GM21529 (cell line): ENCODE measurements at regions not wholly inside any gene's neighbourhood (a gene's known extent, or its start where the extent isn't known, plus 50 kb on each side); places are given as distances from the start of the nearest gene placed in this dataset.
"Not testable (repeated sequence)": the region's sequence is repeated elsewhere in the genome, so short reads cannot be mapped to it uniquely, and the experiment has no call there.

Experiments used
- ATAC-seq: cut with Tn5 transposase; IDR thresholded peaks from one replicate; pipeline ENCODE4 v1.9.1; 2021; ENCODE audit not compliant: unreplicated experiment

DNA sequence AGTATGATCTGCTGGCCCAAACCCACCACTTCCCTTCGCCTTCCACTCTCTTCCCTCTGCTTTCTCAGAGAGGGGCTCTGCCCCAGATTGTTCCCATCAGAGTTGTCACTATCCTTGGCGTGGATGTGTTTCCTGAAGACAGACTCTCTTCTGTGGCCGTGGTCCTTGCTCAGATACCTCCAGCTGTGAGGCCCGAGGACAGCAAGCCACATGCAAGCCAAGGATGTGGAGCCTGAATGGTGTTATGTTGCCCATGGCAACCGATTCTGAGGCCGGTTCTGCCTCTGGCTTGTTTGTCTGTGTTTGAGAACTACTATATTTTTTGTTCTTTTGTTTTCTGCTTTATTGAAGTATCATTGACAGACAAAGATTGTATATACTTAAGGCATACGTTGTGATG is 247.4 kb upstream of the PODXL start:
- no peak for ATAC-seq

DNA sequence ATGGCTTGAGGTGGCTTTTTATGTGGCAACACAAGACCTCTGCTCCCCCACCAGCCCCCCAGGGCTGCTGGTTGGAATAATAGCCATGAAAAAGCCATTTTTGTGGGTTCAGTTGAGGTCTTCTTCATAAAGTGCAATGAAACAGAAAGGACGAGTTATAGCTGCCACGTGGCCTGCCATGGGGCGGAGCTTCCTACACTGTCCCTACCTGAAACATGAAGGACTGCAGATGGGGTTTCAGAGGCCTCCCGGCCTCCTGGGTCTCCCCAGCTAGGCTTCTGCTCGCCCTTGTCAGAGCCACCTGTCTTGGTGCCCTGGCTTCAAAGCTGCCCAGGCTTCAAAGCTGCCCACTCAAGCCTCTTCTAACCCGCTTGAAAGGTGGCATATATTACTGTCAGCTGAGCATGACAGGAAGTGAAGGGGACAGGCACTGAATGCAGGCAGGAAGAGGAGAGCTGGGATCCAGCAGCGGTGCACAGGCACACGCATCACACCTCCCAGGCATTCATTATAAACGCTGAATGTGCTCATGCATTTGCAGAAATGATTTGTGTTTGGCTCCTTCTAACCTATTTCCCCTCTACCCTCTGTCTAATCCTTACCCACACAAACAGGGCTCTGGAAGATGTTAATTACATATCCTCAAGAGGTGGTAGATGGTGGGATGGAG is 245.9 kb upstream of the PODXL start:
- ATAC-seq, result no peak

DNA sequence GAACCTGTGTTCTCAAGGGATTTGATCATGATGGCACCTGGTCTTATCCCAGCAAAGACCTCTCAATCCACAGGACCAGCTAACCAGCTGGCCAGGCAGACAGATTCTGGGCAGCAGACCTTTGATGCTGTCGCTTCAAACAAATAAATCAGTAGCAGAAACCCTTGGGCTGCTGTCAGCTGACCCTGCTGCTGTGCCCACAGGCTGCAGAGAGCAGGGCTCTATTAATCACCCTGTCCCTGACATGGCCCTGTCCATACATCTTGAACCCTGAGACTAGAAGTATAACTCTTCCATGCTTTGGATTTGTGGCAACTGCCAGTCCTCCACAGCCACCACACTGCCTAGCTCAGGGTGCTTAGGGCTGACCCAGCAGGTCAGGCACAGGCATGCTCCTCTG is 244.1 kb upstream of the PODXL start:
- ATAC-seq, result no peak

DNA sequence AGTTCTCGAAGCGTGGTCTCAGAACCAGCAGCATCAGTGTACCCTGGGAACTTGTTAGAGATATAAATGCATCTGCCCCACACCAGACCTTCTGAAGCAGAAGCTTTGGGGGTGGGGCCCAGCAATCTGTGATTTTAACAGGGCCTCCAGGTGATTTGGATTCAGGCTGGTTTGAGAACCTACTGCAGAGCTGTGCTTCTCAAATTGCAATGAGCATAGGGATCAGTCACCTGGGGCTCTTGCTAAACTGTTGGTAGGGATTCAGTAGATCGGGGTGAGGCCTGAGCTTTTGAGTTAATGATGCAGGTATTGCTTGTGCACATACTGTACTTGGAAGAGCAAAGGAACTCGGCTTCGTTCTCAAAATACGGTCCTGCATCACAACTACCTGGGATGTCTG is 243.6 kb upstream of the PODXL start:
- no peak for ATAC-seq

DNA sequence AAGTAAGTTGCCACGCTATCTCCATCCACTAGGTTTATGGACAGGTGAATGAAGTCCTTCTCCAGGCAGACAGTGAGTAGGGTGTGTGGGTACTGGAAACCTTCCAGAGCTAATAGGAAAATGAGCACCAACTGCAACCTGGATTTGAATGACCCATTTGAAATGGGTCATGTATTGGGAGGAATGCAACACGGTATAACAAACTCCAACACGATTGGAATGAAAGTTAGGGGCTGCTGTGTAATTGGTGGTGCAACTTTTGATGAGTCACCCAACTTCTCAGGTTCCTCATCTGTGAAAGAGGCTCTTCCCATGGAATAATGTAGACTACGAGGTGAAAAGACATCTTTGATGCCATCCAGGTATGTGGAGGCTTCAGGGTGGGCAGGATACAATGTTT is 241.4 kb upstream of the PODXL start:
- ATAC-seq, result no peak

DNA sequence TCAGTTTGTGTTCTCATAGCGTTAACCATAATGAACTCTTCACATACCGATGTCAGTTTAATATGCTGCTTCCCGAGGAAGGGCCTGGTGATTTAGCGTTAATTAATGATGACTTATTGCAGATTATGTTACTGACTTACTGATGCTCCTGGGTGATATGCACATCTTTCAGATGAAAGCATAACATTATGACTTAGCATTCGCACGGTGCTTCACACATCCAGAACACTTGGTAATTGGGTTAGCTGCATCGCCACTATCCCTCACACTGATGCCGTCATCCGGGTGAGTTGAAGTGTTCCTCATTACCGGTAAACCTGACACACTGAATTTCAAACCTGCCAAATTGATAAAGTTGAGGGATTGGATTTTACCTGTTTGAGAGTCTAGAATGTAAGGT is 239.0 kb upstream of the PODXL start:
- no peak for ATAC-seq

DNA sequence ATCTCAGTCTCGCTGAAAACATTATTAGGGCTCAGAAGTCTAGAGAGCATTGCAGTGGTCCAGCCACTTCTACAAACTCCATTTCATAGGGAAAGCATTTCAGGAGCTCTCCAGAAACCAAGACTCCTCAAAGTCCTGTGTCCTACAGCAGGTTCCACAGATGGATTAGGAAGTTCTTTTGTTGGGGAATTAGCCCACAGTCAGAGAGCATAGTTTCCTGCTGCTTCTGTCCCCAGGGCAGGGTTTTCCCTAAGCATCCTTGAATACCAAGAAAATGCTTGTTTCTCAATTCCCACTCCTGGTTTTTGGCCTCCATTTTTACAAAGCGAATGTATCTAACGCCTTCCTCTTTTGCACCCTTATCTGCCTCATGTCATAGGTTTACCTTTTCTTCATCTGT is 235.9 kb upstream of the PODXL start:
- ATAC-seq, result no peak

DNA sequence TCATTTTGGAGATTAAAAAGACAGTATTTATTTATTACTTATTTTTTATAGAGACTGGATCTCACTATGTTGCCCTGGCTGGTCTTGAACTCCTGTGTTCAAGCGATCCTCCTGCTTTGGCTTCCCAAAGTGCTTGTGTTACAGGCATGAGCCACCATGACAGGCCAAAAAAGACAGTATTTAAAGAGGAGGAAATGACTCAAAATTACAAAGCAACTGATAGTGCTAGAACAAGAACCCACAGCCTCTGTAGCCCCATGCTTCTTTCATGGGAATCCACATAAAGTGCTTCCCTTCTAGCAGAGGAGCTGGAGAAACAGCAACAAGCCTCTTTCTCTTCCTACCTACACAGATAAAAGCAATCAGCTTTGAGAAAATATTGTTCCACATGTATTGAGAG is 230.7 kb upstream of the PODXL start:
- no peak for ATAC-seq

DNA sequence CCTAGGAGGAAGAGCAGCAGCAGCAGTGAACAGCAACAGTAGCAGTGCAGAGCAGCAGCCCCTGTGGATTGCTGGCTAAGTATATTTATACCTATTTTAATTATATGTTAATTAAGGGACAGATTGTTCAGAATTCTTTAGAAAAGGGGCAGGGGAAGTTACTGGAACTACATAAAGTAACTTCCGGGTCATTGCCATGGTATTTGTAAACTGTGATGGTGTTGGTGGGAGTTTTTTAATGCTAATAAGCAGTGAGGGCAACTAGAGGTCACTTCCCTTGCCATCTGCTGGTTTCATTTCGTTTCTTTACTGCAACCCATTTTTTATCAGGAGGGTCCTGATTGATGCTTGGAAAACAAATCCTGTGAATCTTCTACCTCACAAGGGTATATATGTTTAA is 229.8 kb upstream of the PODXL start:
- no peak for ATAC-seq

DNA sequence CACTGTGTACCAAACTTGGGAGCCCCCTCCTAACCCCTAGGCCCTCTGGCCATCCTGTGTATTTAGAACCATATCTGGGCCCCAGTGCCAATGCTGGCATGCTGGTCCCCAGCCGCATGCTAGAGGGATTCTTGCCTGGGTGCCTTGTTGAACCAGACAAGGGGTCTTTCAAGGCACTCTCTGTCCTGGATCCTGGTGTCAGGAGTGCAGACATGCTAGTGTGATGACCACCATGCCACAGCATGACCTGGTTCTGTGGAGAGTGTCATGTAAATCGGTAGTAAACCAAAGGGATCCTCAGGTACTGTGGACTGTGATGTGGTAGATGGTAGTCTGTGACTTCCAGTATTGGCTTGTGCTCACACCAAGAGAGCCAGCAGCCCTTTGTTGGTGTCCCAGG is 222.2 kb upstream of the PODXL start:
- no peak for ATAC-seq

DNA sequence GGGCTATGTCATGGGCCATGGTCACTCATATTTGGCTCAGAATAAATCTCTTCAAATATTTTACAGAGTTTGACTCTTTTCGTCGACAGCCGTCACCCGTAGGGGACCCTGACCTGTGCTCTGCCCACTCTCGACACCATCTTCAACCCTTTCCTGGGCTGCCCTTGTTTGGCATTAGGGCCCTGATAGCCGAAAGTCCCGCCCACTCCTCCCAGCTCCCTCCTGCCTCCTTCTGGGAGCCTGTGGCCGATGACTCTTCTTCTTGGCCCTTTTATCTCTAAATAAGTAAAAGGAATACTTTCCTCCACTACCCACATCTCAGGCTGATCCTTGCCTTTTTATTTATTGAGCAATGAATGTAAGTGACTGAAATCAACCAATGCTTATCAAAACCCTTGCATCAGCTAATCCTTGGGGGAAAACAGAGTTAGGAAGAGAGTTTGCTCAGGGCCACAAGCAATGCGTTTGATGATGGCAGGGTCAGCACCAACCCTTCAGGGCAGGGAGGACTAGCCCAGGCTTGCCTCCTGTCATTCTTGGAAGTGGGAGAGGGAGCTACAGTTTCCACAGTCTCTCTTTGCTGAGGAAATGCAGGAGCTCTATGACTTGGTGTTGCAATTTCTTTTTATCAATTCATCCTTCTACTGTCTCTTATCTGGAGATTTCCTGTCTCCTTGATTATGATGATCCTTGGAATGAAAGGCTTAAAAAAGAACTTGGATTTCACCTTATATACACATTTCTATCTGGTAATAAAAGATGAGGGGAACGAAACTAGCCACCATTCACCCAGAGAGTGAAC is 218.2 kb upstream of the PODXL start:
- no peak for ATAC-seq

DNA sequence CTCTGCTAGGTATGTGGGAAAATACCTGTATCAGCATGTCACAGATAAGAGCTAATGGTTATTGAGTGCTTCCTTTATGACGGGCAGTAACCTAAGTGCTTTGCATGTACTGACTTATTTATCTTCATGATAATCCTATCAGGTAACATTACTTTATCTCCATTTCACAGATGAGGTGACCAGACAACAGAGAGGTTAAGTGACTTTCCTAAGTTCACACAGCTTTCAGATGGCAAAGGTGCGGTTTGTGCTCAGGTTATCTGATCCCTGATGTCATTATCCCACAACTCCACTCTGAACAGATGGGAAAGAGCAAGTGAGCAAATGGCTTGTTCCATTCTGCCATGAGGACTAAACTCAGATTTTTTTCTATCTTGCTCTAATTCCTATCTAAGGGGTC is 217.0 kb upstream of the PODXL start:
- ATAC-seq, result no peak

DNA sequence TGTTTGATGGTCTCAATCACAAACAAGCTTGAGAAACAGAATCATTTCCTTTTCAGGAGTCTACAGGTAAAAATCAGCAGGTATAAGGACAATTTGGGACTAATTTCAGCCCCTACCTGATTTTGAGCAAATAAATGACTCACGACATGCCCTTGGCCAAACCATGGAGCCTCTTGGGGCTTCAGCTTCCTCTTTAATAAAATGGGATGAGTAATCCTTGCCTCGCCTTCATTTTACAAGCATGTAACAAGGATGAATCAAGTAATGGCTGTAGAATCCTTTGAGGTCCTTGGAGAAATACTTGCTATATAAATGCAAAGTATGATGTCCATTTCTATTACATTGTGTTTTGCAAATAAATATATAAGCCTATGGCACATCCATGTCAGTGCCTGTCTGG is 212.8 kb upstream of the PODXL start:
- ATAC-seq, result no peak

DNA sequence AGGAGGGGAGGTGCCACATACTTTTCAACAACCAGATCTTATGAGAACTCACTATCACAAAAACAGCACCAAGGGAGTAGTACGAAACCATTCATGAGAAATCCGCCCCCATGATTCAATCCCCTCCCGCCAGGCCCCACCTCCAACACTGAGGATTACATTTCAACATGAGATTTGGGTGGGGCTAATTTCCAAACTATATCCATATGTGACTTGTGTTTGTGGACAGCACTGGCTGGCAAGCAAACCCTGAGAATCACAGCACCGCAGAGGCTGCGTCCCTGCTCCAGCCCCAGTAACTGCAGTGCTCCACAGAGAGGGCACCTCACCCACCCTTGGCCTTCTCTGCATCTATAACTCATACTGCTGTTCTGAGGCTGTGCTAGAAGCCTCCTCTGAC is 211.2 kb upstream of the PODXL start:
- no peak for ATAC-seq

DNA sequence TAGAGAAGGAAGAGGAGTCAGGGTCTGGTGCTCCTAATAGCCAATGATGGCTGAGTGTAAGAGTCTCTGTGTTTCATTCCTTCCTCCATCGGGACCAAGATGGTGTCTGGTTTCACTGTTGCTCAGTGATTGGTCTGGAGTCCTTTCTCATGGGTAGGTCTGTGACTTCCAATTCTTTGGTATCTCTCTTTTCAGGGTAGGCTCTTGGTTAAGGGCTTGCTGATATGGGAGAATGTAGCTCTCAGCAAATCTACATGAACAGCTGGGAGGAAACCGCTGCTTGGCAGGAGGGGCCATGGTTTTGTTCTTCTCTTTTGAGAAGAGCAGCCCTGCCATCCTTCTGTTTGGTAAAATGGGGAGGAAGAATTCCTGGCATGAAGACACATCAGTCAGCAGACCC is 209.1 kb upstream of the PODXL start:
- no peak for ATAC-seq

DNA sequence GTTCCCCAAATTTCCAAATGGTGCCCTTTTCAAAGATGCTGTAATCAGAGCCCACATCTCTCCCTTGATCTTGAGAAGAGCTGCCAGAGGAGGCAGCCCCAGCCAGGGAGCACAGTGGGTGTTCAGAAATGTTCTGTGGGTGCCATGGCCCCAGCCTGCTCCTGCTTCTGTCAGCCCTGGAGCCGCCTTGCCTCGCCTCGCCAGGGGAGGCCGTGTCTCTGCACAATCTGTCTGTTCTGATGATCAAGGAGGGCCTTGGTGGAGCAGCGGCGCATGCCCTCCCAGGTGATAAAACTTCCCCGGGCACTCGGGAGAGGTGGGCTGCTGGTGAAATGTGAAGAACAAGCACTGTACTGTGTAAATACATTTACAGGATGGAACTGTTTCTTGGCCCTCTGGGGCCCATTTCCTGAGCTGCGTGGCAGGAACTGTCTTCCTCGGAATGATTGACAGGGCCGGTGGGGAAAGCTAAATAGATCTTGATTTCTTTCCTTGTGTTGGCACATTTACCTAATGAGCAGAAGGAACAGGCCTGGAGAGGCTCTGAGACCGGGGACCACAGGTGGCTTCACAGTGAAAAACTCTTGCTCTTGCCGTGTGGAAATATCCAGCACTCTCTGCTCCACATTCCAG is 207.8 kb upstream of the PODXL start:
- ATAC-seq, result no peak

DNA sequence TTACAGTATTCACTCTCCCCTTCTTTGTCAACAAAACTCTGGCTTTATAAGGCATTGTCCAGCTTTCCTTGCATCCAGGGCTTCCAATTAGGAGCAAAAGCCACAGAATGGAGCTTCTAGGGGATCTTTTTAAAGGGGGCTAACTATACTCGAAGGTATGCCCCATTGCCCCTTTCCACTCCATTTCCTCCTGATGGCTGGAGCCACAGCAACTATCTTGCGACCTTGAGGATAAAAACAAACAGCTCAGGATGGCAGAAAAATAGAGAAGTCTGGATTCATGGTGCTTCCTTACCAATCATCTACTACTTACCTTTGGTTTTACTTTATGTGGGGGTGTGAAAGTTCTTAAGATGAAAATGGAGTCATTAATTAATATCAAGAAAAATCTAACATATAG is 206.3 kb upstream of the PODXL start:
- no peak for ATAC-seq

DNA sequence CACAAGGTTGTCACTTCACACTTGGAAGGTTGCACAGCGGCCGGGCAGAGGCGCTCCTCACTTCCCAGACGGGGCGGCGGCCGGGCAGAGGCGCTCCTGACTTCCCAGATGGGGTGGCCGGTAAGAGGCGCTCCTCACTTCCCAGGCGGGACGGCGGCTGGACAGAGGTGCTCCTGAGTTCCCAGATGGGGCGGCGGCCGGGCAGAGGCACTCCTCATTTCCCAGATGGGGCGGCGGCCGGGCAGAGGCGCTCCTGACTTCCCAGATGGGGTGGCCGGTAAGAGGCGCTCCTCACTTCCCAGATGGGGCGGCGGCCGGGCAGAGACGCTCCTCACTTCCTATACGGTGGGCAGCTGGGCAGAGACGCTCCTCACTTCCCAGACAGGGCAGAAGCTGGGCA is 199.4 kb upstream of the PODXL start:
- ATAC-seq, result not testable (repeated sequence)

DNA sequence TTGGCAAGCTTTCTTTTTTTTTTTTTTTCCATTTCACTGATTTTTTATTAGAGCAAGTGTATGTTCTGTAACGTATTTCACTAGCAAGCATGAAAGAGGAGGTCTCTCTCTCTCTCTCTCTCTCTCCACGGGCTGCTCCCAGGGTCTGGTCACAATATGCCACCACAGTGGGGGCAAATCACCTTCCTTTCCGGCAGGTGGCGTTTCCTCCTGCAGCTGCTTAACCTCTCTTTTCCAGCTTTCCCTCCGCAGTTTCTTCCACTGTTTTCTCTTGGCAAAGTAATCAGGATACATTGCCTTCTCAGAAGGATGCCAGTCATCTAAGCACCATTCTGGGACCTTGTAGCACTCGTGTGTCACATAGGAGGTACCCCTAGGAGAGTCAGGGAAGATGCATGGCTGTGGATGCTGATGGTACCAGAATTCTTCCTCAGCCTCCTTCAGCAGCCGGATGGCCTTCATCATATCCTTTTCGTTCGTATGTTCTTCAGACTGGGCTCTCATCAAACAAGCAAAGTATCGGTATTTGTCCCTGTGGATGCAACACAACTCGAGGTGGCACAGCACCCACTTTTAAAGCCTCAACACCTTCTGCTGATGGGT is 197.3 kb upstream of the PODXL start:
- no peak for ATAC-seq

DNA sequence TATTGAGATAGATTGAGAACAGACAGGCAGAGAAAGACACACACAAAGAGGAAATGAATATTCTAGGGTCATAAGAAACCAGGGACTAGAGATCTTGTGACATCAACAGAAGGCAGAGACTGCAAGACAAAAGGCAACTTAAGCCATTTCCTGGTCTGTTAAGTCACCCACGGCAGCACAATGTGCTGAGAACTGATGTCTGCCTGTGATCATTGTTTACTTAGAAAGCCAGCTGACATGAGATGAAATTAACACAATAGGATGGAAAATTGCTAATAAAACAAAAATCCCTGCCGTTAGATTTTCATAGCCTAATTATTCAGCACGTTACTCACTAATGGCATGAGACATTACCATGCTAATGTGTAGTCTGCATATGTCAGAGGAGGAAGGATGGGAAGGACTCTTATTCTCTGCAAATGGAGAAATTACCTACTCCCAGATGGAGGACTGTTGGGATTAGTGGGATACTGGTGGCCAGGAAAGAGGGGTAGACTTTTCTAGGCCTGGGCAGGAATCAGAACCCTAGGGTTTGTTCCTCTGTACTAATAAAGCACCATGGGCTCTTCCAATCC is 191.3 kb upstream of the PODXL start:
- ATAC-seq, result no peak

DNA sequence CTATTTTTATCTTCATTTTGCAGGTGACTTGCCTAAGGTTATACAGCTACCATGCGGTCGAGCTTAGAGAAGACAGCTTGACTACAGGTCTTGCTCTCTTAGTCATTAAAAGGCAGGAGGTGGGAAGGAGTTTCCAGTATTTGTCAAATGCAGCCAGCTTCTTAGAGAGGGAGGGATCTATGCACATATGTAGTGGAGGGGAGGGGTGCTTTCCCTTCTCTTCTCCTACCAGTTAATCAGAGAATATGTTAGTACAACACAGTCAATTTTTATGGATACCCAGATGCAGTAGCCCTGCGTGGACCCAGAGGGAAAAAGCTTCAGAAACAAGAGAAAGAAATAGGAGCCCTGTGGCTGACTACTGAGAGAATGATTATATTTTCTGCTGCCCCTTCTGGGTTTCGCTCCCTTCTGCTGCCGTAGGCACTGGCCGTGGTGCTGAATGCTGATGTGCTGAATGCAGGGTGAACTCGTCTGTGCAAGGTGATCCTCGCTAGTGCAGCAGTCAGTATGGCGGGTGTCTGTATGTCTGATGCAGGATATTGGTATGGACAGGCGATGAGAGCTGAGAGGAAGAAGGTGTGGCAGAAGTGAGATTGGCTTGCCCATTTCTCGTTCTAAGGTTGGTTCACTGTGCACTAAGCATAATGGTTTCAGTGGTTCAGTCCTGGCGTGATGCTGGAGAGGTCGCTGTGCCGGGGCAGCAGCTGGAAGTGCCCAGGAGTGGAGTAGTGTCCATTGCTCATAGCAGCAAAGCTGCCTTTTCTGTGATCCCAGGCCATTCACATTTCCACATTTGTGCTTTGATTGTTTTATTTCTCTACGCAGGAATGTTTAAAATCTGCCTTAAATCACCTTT is 189.2 kb upstream of the PODXL start:
- no peak for ATAC-seq
